B cell (primary cell): ENCODE measurements at regions not wholly inside any gene's neighbourhood (a gene's known extent, or its start where the extent isn't known, plus 50 kb on each side); places are given as distances from the start of the nearest gene placed in this dataset.

Experiments used
- ATAC-seq: fragments of 200-7000 bp; cut with Tn5 transposase; one replicate; pipeline ENCODE4 v1.10.0; 2021; ENCODE audit warnings: low read depth, mild to moderate bottlenecking, moderate number of reproducible peaks, moderate library complexity
- CTCF ChIA-PET: fragments of 350-600 bp; sonication (Branson Sonifier 250); formaldehyde crosslinking; loops from one replicate; lab custom pipeline; 2021; ENCODE audit warnings: antibody characterized with exemption, inconsistent platforms; lab: Charles Lee
- POLR2A ChIA-PET: fragments of 350-600 bp; sonication (Branson Sonifier 250); formaldehyde crosslinking; loops from one replicate; lab custom pipeline; 2021; ENCODE audit warnings: antibody characterized with exemption; lab: Charles Lee
- DNase-seq: peaks from one replicate; pipeline ENCODE4 v3.0.0; 2013
- H2AFZ ChIP-seq: 2 replicates; pipeline ENCODE4 v1.6.1; 2012; ENCODE audit warnings: mild to moderate bottlenecking, low read depth, low read length; ENCODE audit not compliant: insufficient read depth, poor library complexity, severe bottlenecking
- H3K27ac ChIP-seq, 2 donors: 1 replicate in 1 of 2; 2 replicates in 1 of 2; pipeline ENCODE4 v1.5.1; 2012 to 2013; ENCODE audit warnings: low read length in 2 of 2, mild to moderate bottlenecking in 2 of 2, moderate library complexity in 1 of 2
- H3K27me3 ChIP-seq, 4 experiments: fragments of 200-600 bp in 1 of 4; sonication (generic) in 1 of 4; replicated peaks in 1 of 4; 1 replicate in 2 of 4; 2 replicates in 2 of 4; pipeline versions ENCODE4 v1.6.1 to v1.7.0; 2013 to 2016; ENCODE audit warnings: low read length in 3 of 4, mild to moderate bottlenecking in 2 of 4, mixed read lengths in 1 of 4, moderate library complexity in 1 of 4; ENCODE audit not compliant: insufficient read depth in 4 of 4, control insufficient read depth in 3 of 4; ENCODE audit errors: control extremely low read depth in 1 of 4
- H3K36me3 ChIP-seq, 2 experiments: replicated peaks in 1 of 2; 1 replicate in 1 of 2; 2 replicates in 1 of 2; pipeline versions ENCODE4 v1.6.1 to v1.7.1; 2013; ENCODE audit warnings: low read length in 1 of 2; ENCODE audit not compliant: insufficient read depth in 2 of 2, control insufficient read depth in 1 of 2; ENCODE audit errors: control extremely low read depth in 1 of 2, extremely low read depth in 1 of 2
- H3K4me1 ChIP-seq, 2 donors: fragments of 200-600 bp in 1 of 2; sonication (generic) in 1 of 2; 1 replicate in 1 of 2; 2 replicates in 1 of 2; pipeline versions ENCODE4 v1.5.1 to v1.6.1; 2013 to 2017; ENCODE audit warnings: low read length in 2 of 2; ENCODE audit not compliant: control insufficient read depth in 2 of 2, insufficient read depth in 2 of 2
- H3K4me2 ChIP-seq: replicated peaks from 2 replicates; pipeline ENCODE3; 2012; ENCODE audit warnings: mild to moderate bottlenecking, low read depth, low read length; ENCODE audit not compliant: poor library complexity, severe bottlenecking
- H3K4me3 ChIP-seq, 5 experiments: fragments of 200-600 bp in 1 of 5; sonication (generic) in 1 of 5; 1 replicate in 3 of 5; 2 replicates in 2 of 5; pipeline versions ENCODE4 v1.5.1 to v1.7.0; 2011 to 2016; ENCODE audit warnings: low read length in 4 of 5, mild to moderate bottlenecking in 4 of 5, low read depth in 2 of 5, control low read depth in 1 of 5, moderate library complexity in 1 of 5; ENCODE audit not compliant: insufficient read depth in 1 of 5; ENCODE audit errors: control extremely low read depth in 1 of 5, extremely low read depth in 1 of 5
- H3K79me2 ChIP-seq: fragments of 200-600 bp; sonication (generic); one replicate; pipeline ENCODE4 v1.6.0; 2016; ENCODE audit warnings: low read length; ENCODE audit not compliant: control insufficient read depth, insufficient read depth
- H3K9ac ChIP-seq: fragments of 200-600 bp; sonication (generic); 2 replicates; pipeline ENCODE4 v1.6.1; 2017; ENCODE audit warnings: mild to moderate bottlenecking, low read length, moderate library complexity
- H3K9me3 ChIP-seq, 3 donors: one replicate each; pipeline versions ENCODE4 v1.6.1 to v1.7.1; 2013; ENCODE audit warnings: low read length in 2 of 3; ENCODE audit not compliant: control insufficient read depth in 2 of 3, insufficient read depth in 1 of 3; ENCODE audit errors: control extremely low read depth in 1 of 3
- H4K20me1 ChIP-seq: 2 replicates; pipeline ENCODE4 v1.6.0; 2012; ENCODE audit warnings: mild to moderate bottlenecking, low read length; ENCODE audit not compliant: insufficient read depth, control insufficient read depth, poor library complexity, severe bottlenecking
- H3K27ac Mint-ChIP-seq: one replicate; pipeline ENCODE4 v1.8.0; 2021; ENCODE audit warnings: mixed read lengths
- H3K27me3 Mint-ChIP-seq: one replicate; pipeline ENCODE4 v1.8.0; 2021; ENCODE audit warnings: mixed read lengths
- H3K4me1 Mint-ChIP-seq: one replicate; pipeline ENCODE4 v1.8.0; 2021; ENCODE audit warnings: mixed read lengths
- H3K4me3 Mint-ChIP-seq: one replicate; pipeline ENCODE4 v1.8.0; 2021; ENCODE audit warnings: mixed read lengths
- H3K9me3 Mint-ChIP-seq: one replicate; pipeline ENCODE4 v1.8.0; 2022; ENCODE audit warnings: mixed read lengths; ENCODE audit not compliant: insufficient read depth
- EZH2 ChIP-seq: IDR thresholded peaks from 2 replicates; pipeline ENCODE4 v1.6.1; 2012; ENCODE audit warnings: borderline replicate concordance, low read depth, mild to moderate bottlenecking, moderate library complexity, low read length; ENCODE audit not compliant: insufficient read depth, poor library complexity, severe bottlenecking
- WGBS: methylation state at CpG from one replicate; pipeline ENCODE4 v1.1.5; 2013; ENCODE audit warnings: missing lambda C conversion rate; ENCODE audit not compliant: insufficient coverage; 5-methylcytosine and 5-hydroxymethylcytosine counted together
- intact Hi-C: fragments of 100-400 bp; cut with micrococcal nuclease; formaldehyde crosslinking; loops from one replicate; pipeline ENCODE4 v1.10.0; 2022
- TF ChIP-seq, protein P1 (sequence below): fragments of 200-600 bp; IDR thresholded peaks from one replicate; pipeline ENCODE4 v1.8.0; 2022; ENCODE audit warnings: antibody characterized with exemption, mild to moderate bottlenecking

DNA sequence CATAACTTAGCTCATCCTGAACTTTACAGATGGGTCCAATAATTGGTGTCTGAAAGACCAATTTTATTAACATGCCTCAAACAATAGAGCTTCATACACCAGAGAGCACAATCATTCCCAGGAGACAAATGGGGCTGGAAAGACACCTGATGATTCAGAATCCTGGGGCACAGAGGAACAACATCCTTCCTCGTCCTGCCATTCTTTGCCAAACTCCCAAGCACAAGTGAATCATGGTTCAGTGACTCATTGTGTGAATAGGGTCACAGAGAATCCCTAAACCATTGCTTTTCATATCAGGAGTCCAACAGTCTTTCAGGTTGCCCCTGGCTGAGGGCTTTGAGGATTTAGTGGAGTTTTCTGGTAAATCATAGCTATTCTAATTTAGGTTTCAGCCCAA lies 266.4 kb upstream of the BMP2 start:
- ChIA-PET POLR2A (no interaction called here), CTCF (no interaction called here)
- intact Hi-C loops, result no loop called here
- H3K27ac Mint-ChIP-seq, result no peak overlapping the region
- TF ChIP-seq EZH2, result no peak
- TF ChIP-seq, protein P1, sequence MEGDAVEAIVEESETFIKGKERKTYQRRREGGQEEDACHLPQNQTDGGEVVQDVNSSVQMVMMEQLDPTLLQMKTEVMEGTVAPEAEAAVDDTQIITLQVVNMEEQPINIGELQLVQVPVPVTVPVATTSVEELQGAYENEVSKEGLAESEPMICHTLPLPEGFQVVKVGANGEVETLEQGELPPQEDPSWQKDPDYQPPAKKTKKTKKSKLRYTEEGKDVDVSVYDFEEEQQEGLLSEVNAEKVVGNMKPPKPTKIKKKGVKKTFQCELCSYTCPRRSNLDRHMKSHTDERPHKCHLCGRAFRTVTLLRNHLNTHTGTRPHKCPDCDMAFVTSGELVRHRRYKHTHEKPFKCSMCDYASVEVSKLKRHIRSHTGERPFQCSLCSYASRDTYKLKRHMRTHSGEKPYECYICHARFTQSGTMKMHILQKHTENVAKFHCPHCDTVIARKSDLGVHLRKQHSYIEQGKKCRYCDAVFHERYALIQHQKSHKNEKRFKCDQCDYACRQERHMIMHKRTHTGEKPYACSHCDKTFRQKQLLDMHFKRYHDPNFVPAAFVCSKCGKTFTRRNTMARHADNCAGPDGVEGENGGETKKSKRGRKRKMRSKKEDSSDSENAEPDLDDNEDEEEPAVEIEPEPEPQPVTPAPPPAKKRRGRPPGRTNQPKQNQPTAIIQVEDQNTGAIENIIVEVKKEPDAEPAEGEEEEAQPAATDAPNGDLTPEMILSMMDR, result no peak
- no peak overlapping the region for H2AFZ ChIP-seq
- no peaks in the 10 kb centered on the region for H3K27me3 ChIP-seq
- H3K4me2 ChIP-seq, result no peak overlapping the region
- H3K4me1 Mint-ChIP-seq, result no peaks in the 10 kb centered on the region
- H4K20me1 ChIP-seq, result no peaks in the 10 kb centered on the region
- H3K9me3 ChIP-seq, result no peaks in the 10 kb centered on the region
- DNase-seq (no peak), ATAC-seq (no peak)
- no peaks in the 10 kb centered on the region for H3K36me3 ChIP-seq
- no peak overlapping the region for H3K4me3 Mint-ChIP-seq
- no peak overlapping the region for H3K27ac ChIP-seq
- H3K79me2 ChIP-seq, result no peaks in the 10 kb centered on the region
- no peaks in the 10 kb centered on the region for H3K27me3 Mint-ChIP-seq
- no CpG with 5 or more reads among the region's 1 CpG for whole genome bisulfite sequencing
- no peaks in the 10 kb centered on the region for H3K4me1 ChIP-seq
- no peak overlapping the region for H3K9ac ChIP-seq
- peaks cover 2% of the 10 kb centered on the region for H3K9me3 Mint-ChIP-seq
- no peak overlapping the region for H3K4me3 ChIP-seq

DNA sequence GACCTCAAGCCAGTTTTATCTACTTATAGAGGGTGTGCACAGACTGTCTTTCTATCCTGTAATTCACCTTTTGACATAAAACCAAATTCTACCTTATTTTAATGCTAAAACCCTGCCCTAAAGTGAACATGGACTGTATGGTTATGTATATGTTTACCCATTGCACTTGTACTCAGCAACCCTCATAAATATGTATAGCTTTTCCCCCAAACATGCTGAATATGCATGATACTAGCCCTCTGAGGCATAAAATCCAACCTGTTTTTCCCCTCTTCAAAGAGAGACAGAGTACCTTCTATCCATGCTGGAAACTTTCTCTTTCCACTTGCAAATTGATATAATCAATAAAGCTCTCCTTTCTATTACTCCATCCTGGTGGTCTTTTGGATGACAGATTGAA lies 267.9 kb upstream of the BMP2 start:
- no peak overlapping the region for H3K4me3 ChIP-seq
- H3K27me3 ChIP-seq, result no peaks in the 10 kb centered on the region
- H3K4me2 ChIP-seq, result no peak overlapping the region
- no peaks in the 10 kb centered on the region for H3K4me1 Mint-ChIP-seq
- H2AFZ ChIP-seq, result no peak overlapping the region
- no peak overlapping the region for H3K4me3 Mint-ChIP-seq
- H3K27me3 Mint-ChIP-seq, result no peaks in the 10 kb centered on the region
- no peak overlapping the region for H3K27ac ChIP-seq
- no peak overlapping the region for H3K27ac Mint-ChIP-seq
- H3K9me3 Mint-ChIP-seq, result peaks cover 2% of the 10 kb centered on the region
- TF ChIP-seq, protein P1, result no peak
- TF ChIP-seq EZH2, result no peak
- no peaks in the 10 kb centered on the region for H3K36me3 ChIP-seq
- no peaks in the 10 kb centered on the region for H3K79me2 ChIP-seq
- intact Hi-C loops, result no loop called here
- CTCF ChIA-PET, result no interaction called here
- no peak overlapping the region for H3K9ac ChIP-seq
- POLR2A ChIA-PET, result no interaction called here
- no peaks in the 10 kb centered on the region for H3K4me1 ChIP-seq
- no peak for DNase-seq
- ATAC-seq, result no peak
- no peaks in the 10 kb centered on the region for H4K20me1 ChIP-seq
- no peaks in the 10 kb centered on the region for H3K9me3 ChIP-seq
